ENCODE measurements at regions not wholly inside any gene's neighbourhood (a gene's known extent, or its start where the extent isn't known, plus 50 kb on each side); places are given as distances from the start of the nearest gene placed in this dataset.
"Not testable (repeated sequence)": the region's sequence is repeated elsewhere in the genome, so short reads cannot be mapped to it uniquely, and the experiment has no call there.

DNA sequence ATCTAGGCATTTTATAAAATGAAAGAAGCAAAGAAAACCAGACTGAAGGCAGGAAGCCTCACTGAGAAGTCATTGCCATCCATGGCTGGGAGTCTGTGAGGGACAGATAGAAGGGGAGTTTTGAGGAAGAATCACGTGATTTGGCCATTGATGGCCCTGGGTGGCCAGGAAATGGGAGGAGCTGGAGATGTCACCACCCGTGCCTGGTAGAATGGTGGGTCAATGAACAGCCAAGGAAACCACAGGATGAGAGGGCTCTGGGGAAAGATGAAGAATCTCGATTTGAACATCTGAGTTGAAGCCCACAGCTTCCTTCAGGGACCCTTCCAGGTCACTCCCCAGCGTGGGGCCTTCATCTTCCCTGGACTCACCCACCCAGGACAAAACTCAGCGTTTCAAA, 103.3 kb upstream of the CHST15 start:
- TF ChIP-seq, protein P1, sequence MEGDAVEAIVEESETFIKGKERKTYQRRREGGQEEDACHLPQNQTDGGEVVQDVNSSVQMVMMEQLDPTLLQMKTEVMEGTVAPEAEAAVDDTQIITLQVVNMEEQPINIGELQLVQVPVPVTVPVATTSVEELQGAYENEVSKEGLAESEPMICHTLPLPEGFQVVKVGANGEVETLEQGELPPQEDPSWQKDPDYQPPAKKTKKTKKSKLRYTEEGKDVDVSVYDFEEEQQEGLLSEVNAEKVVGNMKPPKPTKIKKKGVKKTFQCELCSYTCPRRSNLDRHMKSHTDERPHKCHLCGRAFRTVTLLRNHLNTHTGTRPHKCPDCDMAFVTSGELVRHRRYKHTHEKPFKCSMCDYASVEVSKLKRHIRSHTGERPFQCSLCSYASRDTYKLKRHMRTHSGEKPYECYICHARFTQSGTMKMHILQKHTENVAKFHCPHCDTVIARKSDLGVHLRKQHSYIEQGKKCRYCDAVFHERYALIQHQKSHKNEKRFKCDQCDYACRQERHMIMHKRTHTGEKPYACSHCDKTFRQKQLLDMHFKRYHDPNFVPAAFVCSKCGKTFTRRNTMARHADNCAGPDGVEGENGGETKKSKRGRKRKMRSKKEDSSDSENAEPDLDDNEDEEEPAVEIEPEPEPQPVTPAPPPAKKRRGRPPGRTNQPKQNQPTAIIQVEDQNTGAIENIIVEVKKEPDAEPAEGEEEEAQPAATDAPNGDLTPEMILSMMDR (IDR thresholded peaks at IDR 0.05) = no peak
- DNase-seq (ENCODE audit: low spot score) = peak; percentile 55
- peak overlapping the region; percentile 79 to 83 for H3K27ac ChIP-seq

DNA sequence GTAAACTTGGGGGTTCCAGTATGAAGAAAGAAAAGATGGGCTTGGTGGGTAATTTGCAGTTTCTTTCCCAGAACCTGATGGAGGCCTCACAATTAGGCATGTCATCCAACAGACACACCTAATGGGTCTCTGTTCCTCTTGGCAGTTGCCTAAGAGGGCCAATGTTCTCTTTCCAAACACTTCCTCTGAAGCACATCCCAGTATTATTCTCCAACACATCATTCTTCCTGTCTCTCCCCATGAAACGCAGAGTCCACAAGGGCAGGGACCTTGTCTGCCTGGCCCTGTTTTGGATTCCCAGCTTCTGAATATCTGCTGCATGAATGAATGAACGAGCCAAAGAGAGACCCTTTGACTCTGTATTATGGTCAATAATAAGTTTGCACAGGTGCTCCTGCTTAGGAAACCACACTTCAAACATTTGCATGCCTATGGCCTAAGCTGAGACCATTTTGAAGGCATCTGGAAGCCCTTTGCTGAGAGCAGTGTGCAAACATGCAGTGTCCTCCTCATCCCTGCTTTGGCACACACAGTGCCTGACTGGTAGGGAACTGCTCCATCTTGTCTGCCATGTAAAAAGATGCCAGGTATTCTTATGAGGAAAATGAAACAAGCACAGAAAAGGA, 100.9 kb upstream of the CHST15 start:
- Histone ChIP-seq H3K4me3 (no peak overlapping the region), H3K27ac (no peak overlapping the region)
- TF ChIP-seq, protein P1 (IDR thresholded peaks at IDR 0.05) = no peak
- peak; percentile 43 for DNase-seq (ENCODE audit: low spot score)

More for the DNA sequence above, 103.3 kb upstream of the CHST15 start:
- no peak overlapping the region for H3K4me3 ChIP-seq

DNA sequence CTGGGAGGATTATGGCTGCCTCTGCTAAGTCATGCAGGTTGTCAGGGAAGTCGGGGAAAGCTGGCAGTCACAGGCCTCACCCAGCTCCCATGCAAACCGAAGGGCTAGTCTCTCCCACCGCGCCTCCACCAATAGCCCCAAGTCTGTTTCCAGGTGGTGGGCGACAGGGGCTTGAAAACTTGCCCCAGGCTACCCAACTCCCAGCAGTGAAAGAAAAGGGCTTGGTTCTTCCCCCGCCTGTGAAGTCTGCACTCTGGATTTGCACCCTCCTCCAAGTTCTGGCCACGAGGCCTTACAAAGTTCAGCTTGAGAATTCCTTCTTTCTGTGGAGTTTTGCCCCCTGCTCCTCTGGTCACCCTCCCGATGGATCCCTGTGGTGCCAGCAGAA, 99.9 kb upstream of the CHST15 start:
- TF ChIP-seq, protein P1 (IDR thresholded peaks at IDR 0.05) = no peak
- H3K4me3 ChIP-seq = no peak overlapping the region
- peak; percentile 14 for DNase-seq (ENCODE audit: low spot score)
- no peak overlapping the region for H3K27ac ChIP-seq

DNA sequence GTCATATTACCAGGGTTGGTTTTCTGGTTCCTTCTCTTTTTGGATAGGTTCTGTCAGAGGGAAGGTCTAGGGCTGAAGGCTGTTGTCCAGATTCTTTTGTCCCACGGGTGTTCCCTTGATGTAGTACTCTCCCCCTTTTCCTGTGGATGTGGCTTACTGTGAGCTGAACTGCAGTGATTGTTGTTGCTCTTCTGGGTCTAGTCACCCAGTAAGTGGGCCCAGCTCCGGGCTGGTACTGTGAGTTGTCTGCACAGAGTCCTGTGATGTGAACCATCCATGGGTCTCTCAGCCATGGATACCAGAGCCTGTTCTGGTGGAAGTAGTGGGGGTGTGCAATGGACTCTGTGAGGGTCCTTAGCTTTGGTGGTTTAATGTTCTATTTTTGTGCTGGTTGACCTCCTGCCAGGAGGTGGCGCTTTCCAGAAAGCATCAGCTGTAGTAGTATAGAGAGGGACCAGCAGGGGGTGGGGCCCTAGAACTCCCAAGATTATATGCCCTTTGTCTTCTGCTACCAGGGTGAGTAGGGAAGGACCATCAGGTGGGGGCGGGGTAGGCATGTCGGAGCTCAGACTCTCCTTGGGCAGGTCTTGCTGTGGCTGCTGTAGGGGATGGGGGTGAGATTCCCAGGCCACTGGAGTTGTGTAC, 99.4 kb upstream of the CHST15 start:
- DNase-seq (ENCODE audit: low spot score) = peak; percentile 12

DNA sequence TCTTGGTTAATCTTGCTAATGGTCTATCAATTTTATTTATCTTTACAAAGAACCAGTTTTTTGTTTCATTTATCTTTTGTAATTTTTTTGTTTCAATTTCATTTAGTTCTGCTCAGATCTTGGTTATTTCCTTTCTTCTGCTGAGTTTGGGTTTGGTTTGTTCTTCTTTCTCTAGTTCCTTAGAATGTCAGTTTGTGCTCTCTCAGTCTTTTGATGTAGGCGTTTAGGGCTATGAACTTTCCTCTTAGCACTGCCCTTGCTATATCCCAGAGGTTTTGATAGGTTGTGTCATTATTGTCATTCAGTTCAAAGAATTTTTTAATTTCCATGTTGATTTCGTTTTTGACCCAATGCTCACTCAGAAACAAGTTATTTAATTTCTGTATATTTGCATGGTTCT, 97.1 kb upstream of the CHST15 start:
- not testable (repeated sequence) for DNase-seq (ENCODE audit: low spot score); H3K27ac ChIP-seq; H3K4me3 ChIP-seq

More for the DNA sequence above, 99.4 kb upstream of the CHST15 start:
- not testable (repeated sequence) for H3K27ac ChIP-seq, H3K4me3 ChIP-seq

DNA sequence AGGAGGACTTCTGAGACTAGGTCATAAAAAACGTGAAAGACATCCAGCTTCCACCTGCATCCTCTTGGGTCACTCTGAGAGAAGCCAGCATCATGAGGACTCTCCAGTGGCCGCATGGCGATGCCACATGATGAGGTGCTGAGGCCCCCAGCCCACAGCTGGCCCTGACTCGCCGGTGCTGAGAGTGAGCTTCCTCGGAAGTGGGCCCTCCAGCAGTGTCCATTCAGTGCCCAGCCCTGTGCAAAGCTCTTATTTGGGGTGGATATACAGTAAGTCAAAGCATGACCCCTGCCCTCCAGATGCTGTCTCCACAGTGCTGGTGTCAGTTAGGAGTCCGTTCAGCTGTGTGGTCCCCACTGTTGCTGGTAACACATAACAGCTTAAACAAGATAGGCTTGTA, 93.6 kb upstream of the CHST15 start:
- DNase-seq (ENCODE audit: low spot score) = no peak
- Histone ChIP-seq H3K27ac (no peak overlapping the region), H3K4me3 (no peak overlapping the region)
- TF ChIP-seq, protein P1 (IDR thresholded peaks at IDR 0.05) = no peak

DNA sequence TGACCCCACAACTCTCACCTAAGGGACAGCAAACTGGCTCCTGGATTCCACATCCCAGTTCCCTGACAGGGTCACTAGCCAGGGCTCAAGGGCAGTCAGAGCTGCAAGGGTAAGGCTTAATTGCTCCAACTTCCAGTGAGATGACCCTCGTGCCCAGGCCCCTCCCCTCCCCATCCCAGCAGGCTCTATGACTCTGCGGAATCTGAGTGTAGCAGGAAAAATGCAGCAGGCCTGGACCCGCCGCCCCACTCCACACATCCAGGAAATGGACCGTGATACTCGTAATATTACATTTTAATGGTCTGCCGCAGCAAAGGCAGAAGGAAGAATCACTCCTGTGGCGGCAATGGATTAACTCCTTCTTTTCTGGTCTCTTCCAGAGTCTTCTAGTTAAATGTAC, 91.7 kb upstream of the CHST15 start:
- TF ChIP-seq, protein P1 (IDR thresholded peaks at IDR 0.05) = no peak
- no peak for DNase-seq (ENCODE audit: low spot score)
- no peak overlapping the region for H3K4me3 ChIP-seq
- H3K27ac ChIP-seq = no peak overlapping the region

DNA sequence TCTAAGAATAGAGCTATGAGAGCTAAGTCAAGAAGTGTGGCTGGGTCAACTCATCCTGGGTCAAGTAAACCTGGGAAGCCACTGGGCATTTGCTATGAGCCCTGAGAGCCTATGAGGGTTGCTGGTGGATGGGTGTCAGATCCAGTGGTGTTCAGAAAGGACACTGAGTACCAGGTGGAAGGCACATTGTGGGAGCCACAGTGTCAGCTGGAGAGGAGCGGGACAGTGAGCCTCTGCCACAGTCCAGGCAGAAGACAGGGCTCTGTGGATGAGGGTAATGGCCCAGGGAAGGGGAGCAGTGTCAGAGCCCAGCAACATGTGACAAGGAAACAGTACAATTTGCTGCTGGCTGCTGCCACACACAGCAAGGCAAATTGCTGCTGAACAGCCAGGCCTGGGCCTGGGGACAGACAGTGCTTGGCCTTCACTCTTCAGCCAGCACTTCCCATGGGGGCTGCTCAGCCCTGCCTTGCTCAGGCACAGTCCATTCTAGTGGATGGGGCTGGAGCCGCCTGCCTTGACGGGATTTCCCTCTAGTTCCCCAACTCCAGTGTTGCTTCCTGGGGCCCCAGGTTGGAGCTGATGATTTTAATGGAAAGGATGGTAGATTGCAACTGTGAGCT, 90.9 kb upstream of the CHST15 start:
- Histone ChIP-seq H3K27ac (no peak overlapping the region), H3K4me3 (no peak overlapping the region)
- no peak for DNase-seq (ENCODE audit: low spot score)
- TF ChIP-seq, protein P1 (IDR thresholded peaks at IDR 0.05) = no peak

Data from coronary artery (tissue), 2 donors.